HCT116 (cell line): ENCODE measurements at regions not wholly inside any gene's neighbourhood (a gene's known extent, or its start where the extent isn't known, plus 50 kb on each side); places are given as distances from the start of the nearest gene placed in this dataset.

Source experiments
- ATAC-seq: fragments of 200-7000 bp; cut with Tn5 transposase; 2 replicates; pipeline ENCODE4 v1.9.1; 2020; ENCODE audit warnings: mild to moderate bottlenecking, moderate library complexity
- BruUV-seq: library from RNA; stranded (reverse); fragments of 400-500 nt; replicated peaks from 2 replicates; lab custom pipeline; 2021; lab: Mats Ljungman, UMichigan
- CTCF ChIA-PET: fragments of 300-600 bp; sonication (Branson Sonifier 250); formaldehyde crosslinking; loops from one replicate; lab custom pipeline; 2021; ENCODE audit warnings: antibody characterized with exemption; lab: Charles Lee
- POLR2A ChIA-PET: fragments of 300-600, 350-600 bp; sonication (Branson Sonifier 250); formaldehyde crosslinking; loops from one replicate; lab custom pipeline; 2021; ENCODE audit warnings: antibody characterized with exemption; lab: Charles Lee
- RAD21 ChIA-PET, 2 experiments: fragments of 300-600 bp; sonication (Branson Sonifier 250); formaldehyde crosslinking; loops; one replicate each; lab custom pipeline; 2023; ENCODE audit warnings: low total read pairs in 2 of 2; ENCODE audit not compliant: uncharacterized antibody in 2 of 2, unreplicated experiment in 2 of 2, low non-redundant PET in 1 of 2; lab: Charles Lee
- DNase-seq: peaks from one replicate; pipeline ENCODE4 v3.0.0-alpha.2; 2010; ENCODE audit warnings: low read depth, low spot score
- H2AFZ ChIP-seq: fragments of 200-600 bp; shearing (Covaris generic), sonication (generic); 2 replicates; pipeline ENCODE4 v1.6.1; 2017; ENCODE audit warnings: low read depth, mixed run types, mixed read lengths, antibody characterized with exemption, low read length; ENCODE audit not compliant: poor library complexity, severe bottlenecking
- H3K27ac ChIP-seq: 2 replicates; pipeline ENCODE4 v1.5.1; 2012; ENCODE audit warnings: low read depth, low read length
- H3K27me3 ChIP-seq: fragments of 200-600 bp; sonication (generic); 2 replicates; pipeline ENCODE4 v1.6.1; 2016; ENCODE audit warnings: mixed run types, low read length, mixed read lengths; ENCODE audit not compliant: insufficient read depth
- H3K36me3 ChIP-seq, 2 experiments: fragments of 200-500 bp in 1 of 2; fragments of 200-600 bp in 1 of 2; sonication (Bioruptor generic) in 1 of 2; sonication (generic) in 1 of 2; 2 replicates each; pipeline versions ENCODE4 v1.5.1 to v1.6.1; 2014 to 2016; ENCODE audit warnings: low read length in 2 of 2, inconsistent platforms in 1 of 2, mixed read lengths in 1 of 2, mixed run types in 1 of 2; ENCODE audit not compliant: insufficient read depth in 2 of 2, control insufficient read depth in 1 of 2
- H3K4me1 ChIP-seq, 2 experiments: fragments of 200-600 bp in 1 of 2; sonication (generic) in 1 of 2; 2 replicates each; pipeline versions ENCODE4 v1.5.1 to v1.6.1; 2012 to 2017; ENCODE audit warnings: low read length in 2 of 2, inconsistent platforms in 1 of 2, mild to moderate bottlenecking in 1 of 2, mixed read lengths in 1 of 2, mixed run types in 1 of 2, moderate library complexity in 1 of 2; ENCODE audit not compliant: insufficient read depth in 2 of 2, control insufficient read depth in 1 of 2
- H3K4me2 ChIP-seq: fragments of 200-600 bp; sonication (generic); 2 replicates; pipeline ENCODE4 v1.6.1; 2017; ENCODE audit warnings: mixed run types, low read length, mixed read lengths
- H3K4me3 ChIP-seq, 2 experiments: fragments of 200-600 bp in 1 of 2; sonication (generic) in 1 of 2; replicated peaks in 1 of 2; 2 replicates each; pipeline ENCODE4 v1.5.1; 2011 to 2016; ENCODE audit warnings: low read length in 2 of 2, control low read depth in 1 of 2, low read depth in 1 of 2, mild to moderate bottlenecking in 1 of 2, mixed read lengths in 1 of 2, mixed run types in 1 of 2
- H3K79me2 ChIP-seq: fragments of 200-600 bp; sonication (generic); 2 replicates; pipeline ENCODE4 v1.6.1; 2017; ENCODE audit warnings: mild to moderate bottlenecking, mixed run types, low read length, moderate library complexity, mixed read lengths; ENCODE audit not compliant: insufficient read depth
- H3K9ac ChIP-seq: fragments of 200-600 bp; sonication (generic); 2 replicates; pipeline ENCODE4 v1.6.1; 2016; ENCODE audit warnings: low read length, mixed read lengths
- H3K9me2 ChIP-seq: fragments of 200-600 bp; sonication (generic), shearing (Covaris generic); 2 replicates; pipeline ENCODE4 v1.6.1; 2017; ENCODE audit warnings: mixed run types, mild to moderate bottlenecking, moderate library complexity; ENCODE audit not compliant: insufficient read depth
- H3K9me3 ChIP-seq, 2 experiments: fragments of 200-500 bp in 1 of 2; fragments of 200-600 bp in 1 of 2; sonication (Bioruptor generic) in 1 of 2; sonication (generic) in 1 of 2; 2 replicates each; pipeline ENCODE4 v1.6.1; 2014 to 2017; ENCODE audit warnings: low read length in 2 of 2, mixed read lengths in 2 of 2, inconsistent platforms in 1 of 2, low read depth in 1 of 2, mild to moderate bottlenecking in 1 of 2, mixed run types in 1 of 2, moderate library complexity in 1 of 2; ENCODE audit not compliant: control insufficient read depth in 1 of 2, insufficient read depth in 1 of 2
- H4K20me1 ChIP-seq: fragments of 200-600 bp; sonication (generic), shearing (Covaris generic); 2 replicates; pipeline ENCODE4 v1.6.1; 2017; ENCODE audit warnings: mixed run types, mild to moderate bottlenecking, moderate library complexity; ENCODE audit not compliant: insufficient read depth
- CEBPB ChIP-seq: IDR thresholded peaks from 2 replicates; pipeline ENCODE4 v1.6.1; 2012; ENCODE audit warnings: low read depth
- EGR1 ChIP-seq: IDR thresholded peaks from 2 replicates; pipeline ENCODE4 v1.6.1; 2012; ENCODE audit warnings: low read depth
- ELF1 ChIP-seq: IDR thresholded peaks from 2 replicates; pipeline ENCODE4 v1.6.1; 2012; ENCODE audit warnings: low read depth, borderline replicate concordance
- JUND ChIP-seq: IDR thresholded peaks from 2 replicates; pipeline ENCODE4 v1.6.1; 2012
- REST ChIP-seq: IDR thresholded peaks from 2 replicates; pipeline ENCODE4 v1.6.1; 2012; ENCODE audit warnings: low read depth
- SP1 ChIP-seq: IDR thresholded peaks from 2 replicates; pipeline ENCODE4 v1.6.1; 2012; ENCODE audit warnings: low read depth
- ZFX ChIP-seq: fragments of 450-650 bp; IDR thresholded peaks from 2 replicates; pipeline ENCODE4 v1.6.1; 2017
- intact Hi-C: fragments of 100-400 bp; cut with micrococcal nuclease; formaldehyde crosslinking; loops from 2 replicates; pipeline ENCODE4 v1.10.0; 2022

GRCh38 chr5:164119806-164120447 lies 614.5 kb downstream of the MAT2B start (continued):
- no peak for TF ChIP-seq REST
- TF ChIP-seq, all 23 proteins: peak for 0

GRCh38 chr5:164127527-164127926 lies 622.1 kb downstream of the MAT2B start:
- Histone ChIP-seq H3K27ac (no peak overlapping the region), H2AFZ (no peak overlapping the region), H3K4me2 (no peak overlapping the region), H3K36me3 (no peaks in the 10 kb centered on the region), H3K9me2 (no peaks in the 10 kb centered on the region), H3K9me3 (peaks cover 3 to 4% of the 10 kb centered on the region in 2 experiments; a peak in 2 of 4 replicates), H3K4me3 (no peak overlapping the region), H3K9ac (no peak overlapping the region), H3K4me1 (no peaks in the 10 kb centered on the region), H4K20me1 (no peaks in the 10 kb centered on the region; the same call in 1 of the 2 replicates), H3K79me2 (no peaks in the 10 kb centered on the region), H3K27me3 (no peaks in the 10 kb centered on the region)
- RAD21 ChIA-PET: no interaction called here
- CTCF ChIA-PET: no interaction called here
- TF ChIP-seq CEBPB (no peak), EGR1 (no peak), SP1 (no peak), JUND (no peak), ELF1 (no peak), ZFX (no peak)
- no TSS peak for BruUV-seq
- POLR2A ChIA-PET: no interaction called here
- intact Hi-C loops: no loop called here
- no peak for ATAC-seq
- DNase-seq: no peak
